Ishikawa (cell line): ENCODE measurements at regions not wholly inside any gene's neighbourhood (a gene's known extent, or its start where the extent isn't known, plus 50 kb on each side); places are given as distances from the start of the nearest gene placed in this dataset.

Experiments
- EP300 ChIP-seq: IDR thresholded peaks from 2 replicates; pipeline ENCODE4 v1.6.1; 2012; ENCODE audit warnings: borderline replicate concordance
- FOXM1 ChIP-seq: IDR thresholded peaks from 2 replicates; pipeline ENCODE4 v1.6.1; 2012; ENCODE audit warnings: low read depth, borderline replicate concordance
- TAF1 ChIP-seq: IDR thresholded peaks from 2 replicates; pipeline ENCODE4 v1.6.1; 2012; ENCODE audit warnings: low read depth, mild to moderate bottlenecking
- TEAD4 ChIP-seq: IDR thresholded peaks from 2 replicates; pipeline ENCODE4 v1.6.1; 2012
- TF ChIP-seq, protein P1 (sequence below): IDR thresholded peaks from 2 replicates; pipeline ENCODE4 v1.6.1; 2012; ENCODE audit warnings: low read depth, mild to moderate bottlenecking

DNA sequence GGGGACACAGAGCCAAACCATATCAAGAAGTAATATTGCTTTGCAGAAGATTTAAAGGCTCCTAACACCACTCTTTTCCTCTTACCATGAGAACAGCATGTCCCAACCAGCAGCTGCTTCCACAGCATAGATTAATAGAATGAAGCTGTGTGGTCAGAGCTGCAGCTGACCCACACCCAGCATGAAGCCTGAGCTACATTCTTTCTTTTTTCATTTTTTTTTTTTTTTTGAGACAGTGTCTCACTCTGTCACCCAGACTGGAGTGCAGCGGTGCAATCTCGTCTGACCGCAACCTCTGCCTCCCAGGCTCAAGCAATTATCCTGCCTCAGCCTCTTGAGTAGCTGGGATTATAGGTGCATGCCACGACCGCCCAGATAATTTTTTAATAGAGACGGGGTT lies 289.8 kb downstream of the RAD51AP2 start:
- TF ChIP-seq, protein P1, sequence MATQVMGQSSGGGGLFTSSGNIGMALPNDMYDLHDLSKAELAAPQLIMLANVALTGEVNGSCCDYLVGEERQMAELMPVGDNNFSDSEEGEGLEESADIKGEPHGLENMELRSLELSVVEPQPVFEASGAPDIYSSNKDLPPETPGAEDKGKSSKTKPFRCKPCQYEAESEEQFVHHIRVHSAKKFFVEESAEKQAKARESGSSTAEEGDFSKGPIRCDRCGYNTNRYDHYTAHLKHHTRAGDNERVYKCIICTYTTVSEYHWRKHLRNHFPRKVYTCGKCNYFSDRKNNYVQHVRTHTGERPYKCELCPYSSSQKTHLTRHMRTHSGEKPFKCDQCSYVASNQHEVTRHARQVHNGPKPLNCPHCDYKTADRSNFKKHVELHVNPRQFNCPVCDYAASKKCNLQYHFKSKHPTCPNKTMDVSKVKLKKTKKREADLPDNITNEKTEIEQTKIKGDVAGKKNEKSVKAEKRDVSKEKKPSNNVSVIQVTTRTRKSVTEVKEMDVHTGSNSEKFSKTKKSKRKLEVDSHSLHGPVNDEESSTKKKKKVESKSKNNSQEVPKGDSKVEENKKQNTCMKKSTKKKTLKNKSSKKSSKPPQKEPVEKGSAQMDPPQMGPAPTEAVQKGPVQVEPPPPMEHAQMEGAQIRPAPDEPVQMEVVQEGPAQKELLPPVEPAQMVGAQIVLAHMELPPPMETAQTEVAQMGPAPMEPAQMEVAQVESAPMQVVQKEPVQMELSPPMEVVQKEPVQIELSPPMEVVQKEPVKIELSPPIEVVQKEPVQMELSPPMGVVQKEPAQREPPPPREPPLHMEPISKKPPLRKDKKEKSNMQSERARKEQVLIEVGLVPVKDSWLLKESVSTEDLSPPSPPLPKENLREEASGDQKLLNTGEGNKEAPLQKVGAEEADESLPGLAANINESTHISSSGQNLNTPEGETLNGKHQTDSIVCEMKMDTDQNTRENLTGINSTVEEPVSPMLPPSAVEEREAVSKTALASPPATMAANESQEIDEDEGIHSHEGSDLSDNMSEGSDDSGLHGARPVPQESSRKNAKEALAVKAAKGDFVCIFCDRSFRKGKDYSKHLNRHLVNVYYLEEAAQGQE, result no peak
- TF ChIP-seq TAF1, result no peak
- no peak for TF ChIP-seq FOXM1
- TF ChIP-seq TEAD4, result no peak
- no peak for TF ChIP-seq EP300
